Right lobe of liver (tissue), 4 donors: ENCODE measurements at regions not wholly inside any gene's neighbourhood (a gene's known extent, or its start where the extent isn't known, plus 50 kb on each side); places are given as distances from the start of the nearest gene placed in this dataset.

Experiments
- CTCF ChIP-seq, 4 donors: fragments of 200-600 bp in 3 of 4; fragments of 450-650 bp in 1 of 4; IDR thresholded peaks; one replicate each; pipeline versions ENCODE4 v1.5.1 to v1.8.0; 2016 to 2022; ENCODE audit warnings: antibody characterized with exemption in 4 of 4, mild to moderate bottlenecking in 2 of 4
- POLR2A ChIP-seq: fragments of 450-650 bp; IDR thresholded peaks from one replicate; pipeline ENCODE4 v1.6.1; 2017; ENCODE audit warnings: antibody characterized with exemption, mild to moderate bottlenecking
- donor health status: DM: no; HTN: no; CAD: no.
- donor health status: DM: no; HTN: no; CAD: no.
- donor health status: DM: no; HTN: yes; CAD: no.

DNA sequence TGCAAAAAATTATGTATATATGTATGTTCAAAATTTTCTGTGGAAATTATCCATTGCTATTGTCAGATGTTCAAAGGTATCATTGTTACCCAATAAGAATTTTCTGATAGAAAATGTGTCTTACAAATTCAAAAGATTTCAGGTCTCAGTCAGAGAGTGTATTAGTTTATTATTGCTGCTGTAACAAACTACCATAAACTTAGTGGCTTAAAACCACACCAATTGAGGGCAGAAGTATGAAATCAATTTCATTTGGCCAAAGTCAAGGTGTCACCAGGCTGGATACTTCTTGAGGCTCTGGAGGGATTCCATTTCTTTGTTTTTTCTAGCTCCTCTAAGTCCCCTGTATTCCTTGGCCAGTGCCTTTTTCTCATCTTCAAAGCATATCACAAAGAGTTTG lies 914.4 kb upstream of the ROBO1 start:
- TF ChIP-seq CTCF (IDR thresholded peaks at IDR 0.05), result no peak
- TF ChIP-seq POLR2A, result no peak
